Hepatic stellate cell (primary cell): ENCODE measurements at regions not wholly inside any gene's neighbourhood (a gene's known extent, or its start where the extent isn't known, plus 50 kb on each side); places are given as distances from the start of the nearest gene placed in this dataset.
"Not testable (repeated sequence)": the region's sequence is repeated elsewhere in the genome, so short reads cannot be mapped to it uniquely, and the experiment has no call there.

ENCODE experiments used
- DNase-seq: peaks from one replicate; pipeline ENCODE4 v3.0.0; 2011; ENCODE audit warnings: low spot score

DNA sequence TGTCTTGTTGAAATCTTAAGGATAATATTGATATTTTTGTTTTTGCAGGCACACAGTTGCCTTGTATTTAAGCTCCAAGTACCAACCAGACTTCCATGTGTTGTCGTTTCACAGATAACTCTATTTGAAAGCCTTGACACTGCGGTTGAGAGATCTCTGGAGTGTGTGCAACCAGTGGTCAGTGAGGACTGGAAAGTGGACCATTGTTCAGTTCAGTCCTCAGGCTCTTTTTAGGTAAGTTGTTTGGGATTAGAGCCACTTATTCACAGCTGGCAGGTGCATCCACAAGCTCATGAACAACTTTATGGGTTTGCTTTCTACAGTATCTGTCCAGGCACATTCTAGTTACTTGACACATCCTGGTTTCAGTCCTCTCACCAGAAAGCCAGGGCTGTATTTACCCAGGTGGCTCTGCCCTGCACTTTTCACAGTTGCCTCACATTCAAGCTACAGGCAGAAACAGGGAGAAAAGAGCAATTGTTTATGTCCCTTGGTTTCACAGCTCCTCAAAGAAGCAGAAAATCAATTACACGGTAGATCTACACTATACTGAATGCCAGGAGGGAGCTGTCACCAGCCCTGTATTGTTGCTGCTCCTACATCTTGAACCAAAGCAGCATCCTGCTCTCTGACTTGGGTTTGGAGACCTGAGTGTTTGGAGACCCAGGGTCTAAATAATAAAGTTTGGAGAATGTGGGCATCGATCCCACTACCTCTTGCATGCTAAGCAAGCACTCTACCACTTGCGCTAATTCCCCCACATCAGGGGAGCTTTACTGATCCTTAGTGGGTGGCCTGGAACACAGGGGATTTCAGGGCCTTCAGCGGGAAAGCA is 543.3 kb downstream of the PRIM2 start:
- DNase-seq: not testable (repeated sequence)

- DNase-seq: not testable (repeated sequence)
Measured at GRCh38 chr6:57870083-57870482, 552.7 kb downstream of the PRIM2 start.

GRCh38 chr6:57873424-57873823 is 556.0 kb downstream of the PRIM2 start:
- not testable (repeated sequence) for DNase-seq

DNA sequence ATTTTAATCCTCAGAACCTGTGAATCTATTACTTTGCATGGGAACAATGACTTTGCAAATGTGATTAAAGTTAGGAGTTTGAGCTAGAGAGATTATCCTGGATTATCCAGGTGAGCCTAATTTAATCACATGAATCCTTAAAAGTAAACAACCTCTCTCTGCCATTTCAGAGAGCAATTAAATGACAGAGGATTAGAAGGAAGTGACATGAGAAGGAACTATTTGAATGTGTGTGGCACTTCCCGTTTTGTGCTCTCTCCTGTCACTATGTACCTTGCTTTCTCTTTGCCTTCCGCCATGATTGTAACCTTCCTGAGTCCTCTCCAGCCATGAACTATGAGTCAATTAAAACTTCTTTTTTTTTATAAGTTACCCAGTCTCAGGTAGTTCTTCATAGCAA is 559.2 kb downstream of the PRIM2 start:
- not testable (repeated sequence) for DNase-seq

DNA sequence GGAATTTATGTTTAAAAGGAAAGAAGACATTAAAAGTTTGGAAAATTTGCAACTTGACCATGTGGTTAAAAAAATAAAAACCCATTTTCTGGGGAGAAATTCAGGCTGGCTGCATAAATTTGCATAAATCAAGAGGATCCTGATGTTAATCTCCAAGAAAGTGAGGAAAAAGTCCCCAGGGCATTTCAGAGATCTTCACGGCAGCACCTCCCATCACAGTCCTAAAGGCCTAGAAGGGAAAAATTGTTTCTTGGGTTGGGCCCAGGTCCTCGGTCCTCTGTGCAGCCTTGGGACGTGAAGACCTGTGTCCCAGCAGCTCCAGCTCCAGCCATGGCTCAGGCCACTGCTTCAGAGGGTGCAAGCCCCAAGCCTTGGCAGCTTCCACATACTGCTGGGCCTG is 560.3 kb downstream of the PRIM2 start:
- not testable (repeated sequence) for DNase-seq

GRCh38 chr6:57878792-57879191 is 561.4 kb downstream of the PRIM2 start:
- DNase-seq: not testable (repeated sequence)

DNA sequence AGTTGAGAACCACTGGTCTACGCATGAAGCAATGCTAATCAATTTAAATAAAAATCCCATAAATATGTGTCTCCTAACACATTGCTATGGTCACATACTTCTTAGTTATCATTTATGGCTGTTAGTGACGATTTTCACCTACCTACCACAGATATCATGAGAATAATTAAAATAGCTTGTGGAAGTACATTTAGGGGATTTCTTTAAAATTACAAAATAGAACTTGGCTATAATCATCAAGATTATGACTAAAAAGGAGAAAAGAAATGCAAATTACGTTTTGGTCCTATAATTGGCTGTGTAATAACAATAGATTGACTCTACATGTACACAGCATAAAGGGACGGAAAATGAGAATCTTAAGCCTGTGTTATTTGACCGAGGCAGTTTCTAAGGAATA is 581.4 kb downstream of the PRIM2 start:
- DNase-seq: not testable (repeated sequence)

GRCh38 chr6:57900687-57901399 is 583.4 kb downstream of the PRIM2 start:
- not testable (repeated sequence) for DNase-seq

DNA sequence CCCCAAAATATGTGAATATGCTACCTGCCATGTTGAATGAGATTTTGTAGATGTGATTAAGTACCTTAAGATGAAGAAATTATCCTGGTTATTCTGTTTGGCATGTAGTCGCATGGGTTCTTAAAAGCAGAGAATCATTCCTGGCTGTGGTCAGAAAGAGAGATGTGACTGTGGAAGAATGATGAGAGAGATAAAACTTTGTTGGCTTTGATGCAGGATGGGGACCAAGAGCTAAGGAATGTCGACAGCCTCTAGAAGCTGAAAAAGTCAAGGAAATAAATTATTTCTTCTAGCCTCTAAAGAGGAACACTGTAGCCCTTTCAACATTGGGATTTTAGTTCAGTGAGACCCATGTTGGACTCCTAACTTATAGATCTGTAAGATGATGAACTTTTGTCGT is 584.0 kb downstream of the PRIM2 start:
- DNase-seq: not testable (repeated sequence)

- DNase-seq: not testable (repeated sequence)
Measured at GRCh38 chr6:57904356-57904755, 586.9 kb downstream of the PRIM2 start.

DNA sequence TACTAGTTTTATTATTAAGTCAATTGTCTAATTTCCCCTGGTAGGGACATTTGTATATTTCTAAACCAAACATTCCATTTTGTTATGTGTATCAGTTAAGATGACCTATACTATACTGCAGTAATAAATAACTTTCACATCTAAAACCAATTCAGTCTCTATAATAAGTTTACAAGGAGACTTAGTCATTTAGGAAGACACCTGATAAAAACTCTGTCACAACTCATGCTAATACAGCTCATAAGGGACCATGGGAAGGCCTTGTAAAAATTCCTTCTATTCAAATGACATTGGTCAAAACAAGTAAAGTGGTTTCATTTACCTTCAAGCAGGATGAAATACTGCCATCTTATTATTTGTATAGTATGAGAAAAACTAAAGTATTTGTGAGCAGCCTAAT is 597.9 kb downstream of the PRIM2 start:
- DNase-seq: not testable (repeated sequence)

GRCh38 chr6:57942966-57943365 is 625.5 kb downstream of the PRIM2 start:
- not testable (repeated sequence) for DNase-seq

GRCh38 chr6:57946084-57946768 is 628.8 kb downstream of the PRIM2 start:
- not testable (repeated sequence) for DNase-seq

- DNase-seq: not testable (repeated sequence)
Measured at GRCh38 chr6:57946769-57947091, 629.3 kb downstream of the PRIM2 start.

DNA sequence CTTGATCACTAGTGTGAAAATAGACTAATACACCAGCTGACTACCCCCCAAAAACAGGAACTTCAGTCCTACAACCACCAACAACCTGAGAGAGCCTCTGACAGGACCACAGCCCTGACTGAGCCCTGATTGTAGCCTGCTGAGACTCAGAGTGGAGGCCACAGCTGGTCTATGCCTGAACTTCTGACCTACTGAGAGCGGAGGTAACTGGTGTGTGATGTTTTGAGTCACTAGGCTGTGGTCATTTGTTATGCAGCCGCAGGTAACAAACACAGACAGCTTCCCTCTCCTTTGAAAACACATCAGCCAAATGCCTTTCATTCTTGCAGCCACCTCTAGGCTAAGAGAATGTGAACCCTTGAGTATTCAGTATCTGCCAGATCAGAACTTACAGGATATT is 631.1 kb downstream of the PRIM2 start:
- DNase-seq: not testable (repeated sequence)

DNA sequence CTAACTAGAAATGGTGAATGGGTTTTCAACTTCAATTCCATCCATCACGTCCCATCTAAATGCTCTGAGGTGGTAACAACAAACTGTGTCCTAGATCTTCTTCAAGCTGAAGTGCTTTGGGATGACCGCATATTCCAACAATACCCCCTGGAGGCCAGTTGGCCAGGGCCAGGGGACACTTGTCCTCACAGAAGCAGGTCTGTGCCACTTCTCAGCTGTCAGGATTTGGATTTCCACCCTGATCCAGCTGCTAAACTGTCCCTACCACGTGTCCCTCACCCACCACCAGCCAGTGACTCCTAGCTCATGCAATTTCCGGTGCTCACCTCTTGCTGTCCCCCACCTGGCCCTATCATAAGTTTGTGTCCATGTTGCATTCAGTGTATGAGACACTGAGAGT is 633.0 kb downstream of the PRIM2 start:
- DNase-seq: not testable (repeated sequence)

GRCh38 chr6:57966757-57967156 is 649.3 kb downstream of the PRIM2 start:
- not testable (repeated sequence) for DNase-seq

DNA sequence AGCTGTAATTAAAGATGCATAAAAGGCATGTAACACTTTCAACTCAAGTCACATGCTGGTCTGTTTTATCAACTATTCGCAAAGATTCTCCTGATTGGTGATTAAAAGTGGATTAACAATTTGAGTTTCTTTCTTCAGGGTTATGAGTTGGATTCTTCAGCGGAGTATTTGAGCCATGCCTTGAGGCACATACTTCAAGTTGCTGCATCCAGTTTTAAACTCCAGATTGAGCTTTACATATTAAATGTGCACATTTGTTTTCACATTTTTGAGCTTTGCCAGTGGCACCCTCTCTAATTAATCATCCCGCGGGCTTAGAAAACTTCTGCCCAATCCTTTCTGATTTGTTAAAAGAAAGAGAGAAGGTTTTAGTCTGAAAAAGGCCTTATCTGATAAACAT is 654.5 kb downstream of the PRIM2 start:
- not testable (repeated sequence) for DNase-seq

DNA sequence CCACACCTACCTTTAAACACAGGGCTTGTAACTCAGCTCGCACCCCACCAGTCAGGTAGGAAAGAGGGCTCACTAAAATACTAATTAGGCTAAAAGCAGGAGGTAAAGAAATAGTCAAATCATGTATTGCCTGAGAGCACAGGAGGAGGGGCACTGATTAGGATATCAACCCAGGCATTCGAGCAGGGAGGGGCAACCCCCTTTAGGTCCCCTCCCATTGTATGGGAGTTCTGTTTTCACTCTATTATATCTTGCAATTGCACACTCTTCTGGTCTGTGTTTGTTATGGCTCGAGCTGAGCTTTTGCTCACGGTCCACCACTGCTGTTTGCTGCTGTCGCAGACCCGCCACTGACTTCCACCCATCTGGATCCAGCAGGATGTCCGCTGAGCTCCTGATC is 657.2 kb downstream of the PRIM2 start:
- DNase-seq: no peak

DNA sequence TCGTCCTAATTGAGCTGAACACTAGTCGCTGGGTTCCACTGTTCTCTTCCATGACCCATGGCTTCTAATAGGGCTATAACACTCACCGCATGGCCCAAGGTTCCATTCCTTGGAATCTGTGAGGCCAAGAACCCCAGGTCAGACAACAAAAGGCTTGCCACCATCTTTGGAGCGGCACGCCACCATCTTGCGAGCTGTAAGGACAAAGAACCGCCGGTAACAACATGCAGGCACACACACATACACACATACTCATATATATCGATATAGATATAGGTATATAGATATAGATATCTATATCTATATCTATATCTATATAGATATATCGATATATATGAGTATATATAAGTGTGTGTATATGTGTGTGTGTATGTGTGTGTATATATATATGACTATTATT is 657.7 kb downstream of the PRIM2 start:
- not testable (repeated sequence) for DNase-seq

- not testable (repeated sequence) for DNase-seq
Measured at GRCh38 chr6:57976371-57976770, 658.9 kb downstream of the PRIM2 start.

DNA sequence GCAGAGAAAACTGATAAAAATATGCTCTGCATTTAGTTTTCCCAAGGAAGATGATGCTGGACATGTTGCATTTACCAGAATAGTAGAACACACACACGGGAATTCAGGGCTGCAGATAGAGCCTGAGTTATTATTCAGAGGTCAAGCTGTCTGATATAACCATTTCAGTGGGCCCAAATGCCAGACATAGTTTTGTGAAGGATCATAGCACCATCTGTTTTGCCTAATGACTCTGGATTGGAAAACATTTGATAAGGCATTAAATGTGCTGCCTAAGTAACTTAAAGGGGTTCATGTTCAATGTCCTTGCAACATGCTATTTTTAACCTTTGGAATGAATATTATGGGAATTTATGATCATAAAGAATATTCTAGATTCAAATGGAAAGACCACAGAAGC is 666.2 kb downstream of the PRIM2 start:
- not testable (repeated sequence) for DNase-seq

GRCh38 chr6:57984575-57984974 is 667.1 kb downstream of the PRIM2 start:
- DNase-seq: not testable (repeated sequence)
